ENCODE measurements at regions not wholly inside any gene's neighbourhood (a gene's known extent, or its start where the extent isn't known, plus 50 kb on each side); places are given as distances from the start of the nearest gene placed in this dataset.

- TF ChIP-seq NRF1 (IDR thresholded peaks at IDR 0.05; ENCODE audit: low read depth, low read length), result no peak
- no peak for TF ChIP-seq ATF2 (IDR thresholded peaks at IDR 0.05; ENCODE audit: low read length)
- no peak for TF ChIP-seq EP300 (IDR thresholded peaks at IDR 0.05; ENCODE audit: borderline replicate concordance in 1 of 2, low read depth in 2 of 2, low read length in 2 of 2)
- no peak for TF ChIP-seq TAF1 (IDR thresholded peaks at IDR 0.05; ENCODE audit: low read depth, low read length)
- no peak for TF ChIP-seq ZNF274 (IDR thresholded peaks at IDR 0.05; ENCODE audit: borderline replicate concordance, extremely low read depth, low read length)
- no peak for TF ChIP-seq SP2 (IDR thresholded peaks at IDR 0.05; ENCODE audit: low read length)
- TF ChIP-seq, protein P1, sequence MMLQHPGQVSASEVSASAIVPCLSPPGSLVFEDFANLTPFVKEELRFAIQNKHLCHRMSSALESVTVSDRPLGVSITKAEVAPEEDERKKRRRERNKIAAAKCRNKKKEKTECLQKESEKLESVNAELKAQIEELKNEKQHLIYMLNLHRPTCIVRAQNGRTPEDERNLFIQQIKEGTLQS (IDR thresholded peaks at IDR 0.05; ENCODE audit: insufficient read depth, low read depth, low read length), result no peak
These were observed 98.7 kb upstream of the ALKAL2 start (continued) for GRCh38 chr2:386406-387103.
